Mesenchymal stem cell (in vitro differentiated cells and primary cell): ENCODE measurements at regions not wholly inside any gene's neighbourhood (a gene's known extent, or its start where the extent isn't known, plus 50 kb on each side); places are given as distances from the start of the nearest gene placed in this dataset.

Source experiments
- DNase-seq: peaks from one replicate; pipeline ENCODE4 v3.0.0-alpha.2; 2013
- H2AFZ ChIP-seq: one replicate; pipeline ENCODE4 v1.6.1; 2013; ENCODE audit warnings: low read depth, mild to moderate bottlenecking, control low read depth, inconsistent platforms, low read length, moderate library complexity
- H2AK5ac ChIP-seq: 2 replicates; pipeline ENCODE4 v1.6.1; 2013; ENCODE audit warnings: low read length, moderate library complexity, mild to moderate bottlenecking, inconsistent platforms; ENCODE audit not compliant: severe bottlenecking
- H2BK120ac ChIP-seq: one replicate; pipeline ENCODE4 v1.6.1; 2013; ENCODE audit warnings: low read depth, mild to moderate bottlenecking, inconsistent platforms, low read length, moderate library complexity
- H2BK12ac ChIP-seq, 2 experiments: one replicate each; pipeline ENCODE4 v1.6.1; 2013; ENCODE audit warnings: inconsistent platforms in 2 of 2, low read length in 2 of 2, mild to moderate bottlenecking in 2 of 2, moderate library complexity in 2 of 2, control low read depth in 1 of 2
- H2BK15ac ChIP-seq: one replicate; pipeline ENCODE4 v1.6.1; 2013; ENCODE audit warnings: mild to moderate bottlenecking, low read depth, inconsistent platforms; ENCODE audit not compliant: poor library complexity, severe bottlenecking
- H2BK5ac ChIP-seq: 2 replicates; pipeline ENCODE4 v1.6.1; 2013; ENCODE audit warnings: low read depth, mild to moderate bottlenecking, low read length, control low read depth, inconsistent platforms; ENCODE audit not compliant: poor library complexity, severe bottlenecking
- H3K14ac ChIP-seq, 2 experiments: one replicate each; pipeline ENCODE4 v1.6.1; 2013; ENCODE audit warnings: inconsistent platforms in 2 of 2, low read length in 2 of 2, control low read depth in 1 of 2, mild to moderate bottlenecking in 1 of 2, moderate library complexity in 1 of 2
- H3K18ac ChIP-seq, 2 experiments: one replicate each; pipeline ENCODE4 v1.6.1; 2013; ENCODE audit warnings: inconsistent platforms in 2 of 2, low read length in 2 of 2, control low read depth in 1 of 2, low read depth in 1 of 2, mild to moderate bottlenecking in 1 of 2
- H3K23ac ChIP-seq, 2 experiments: one replicate each; pipeline ENCODE4 v1.6.1; 2013; ENCODE audit warnings: inconsistent platforms in 2 of 2, low read length in 2 of 2, mild to moderate bottlenecking in 2 of 2, moderate library complexity in 2 of 2, control low read depth in 1 of 2
- H3K27ac ChIP-seq: 2 replicates; pipeline ENCODE4 v1.5.1; 2013; ENCODE audit warnings: mild to moderate bottlenecking, moderate library complexity, low read length, control low read depth, inconsistent platforms; ENCODE audit not compliant: poor library complexity, severe bottlenecking
- H3K27me3 ChIP-seq, 2 experiments: 2 replicates each; pipeline versions ENCODE4 v1.6.1 to v1.7.0; 2013; ENCODE audit warnings: low read length in 2 of 2, mild to moderate bottlenecking in 2 of 2, moderate library complexity in 2 of 2, control low read depth in 1 of 2, inconsistent platforms in 1 of 2; ENCODE audit not compliant: control insufficient read depth in 1 of 2, insufficient read depth in 1 of 2
- H3K36me3 ChIP-seq, 2 experiments: 2 replicates each; pipeline versions ENCODE4 v1.6.1 to v1.7.0; 2013; ENCODE audit warnings: low read length in 2 of 2, control low read depth in 1 of 2, inconsistent platforms in 1 of 2, low read depth in 1 of 2, mild to moderate bottlenecking in 1 of 2; ENCODE audit not compliant: insufficient read depth in 2 of 2, control insufficient read depth in 1 of 2
- H3K4ac ChIP-seq, 2 experiments: one replicate each; pipeline ENCODE4 v1.6.1; 2013; ENCODE audit warnings: inconsistent platforms in 2 of 2, low read length in 2 of 2, mild to moderate bottlenecking in 2 of 2, moderate library complexity in 2 of 2, control low read depth in 1 of 2, low read depth in 1 of 2
- H3K4me1 ChIP-seq: 2 replicates; pipeline ENCODE4 v1.6.1; 2013; ENCODE audit warnings: low read depth, low read length, control low read depth; ENCODE audit not compliant: control insufficient read depth, insufficient read depth
- H3K4me2 ChIP-seq: 2 replicates; pipeline ENCODE4 v1.6.1; 2013; ENCODE audit warnings: low read length, mild to moderate bottlenecking, inconsistent platforms; ENCODE audit not compliant: poor library complexity, severe bottlenecking
- H3K4me3 ChIP-seq, 2 experiments: 2 replicates each; pipeline versions ENCODE4 v1.5.1 to v1.7.0; 2013; ENCODE audit warnings: low read length in 2 of 2, mild to moderate bottlenecking in 2 of 2, control low read depth in 1 of 2, low read depth in 1 of 2; ENCODE audit not compliant: insufficient read depth in 1 of 2
- H3K79me1 ChIP-seq: replicated peaks from 2 replicates; pipeline ENCODE4 v1.6.1; 2013; ENCODE audit warnings: mild to moderate bottlenecking, control low read depth, low read length, inconsistent platforms; ENCODE audit not compliant: poor library complexity, severe bottlenecking
- H3K9ac ChIP-seq: 2 replicates; pipeline ENCODE4 v1.7.0; 2013; ENCODE audit warnings: mild to moderate bottlenecking, low read length, moderate library complexity
- H3K9me3 ChIP-seq: 2 replicates; pipeline ENCODE4 v1.7.0; 2013; ENCODE audit warnings: mild to moderate bottlenecking, low read length; ENCODE audit not compliant: control insufficient read depth
- H4K8ac ChIP-seq: one replicate; pipeline ENCODE4 v1.6.1; 2013; ENCODE audit warnings: inconsistent platforms, mild to moderate bottlenecking, low read length, moderate library complexity
- H4K91ac ChIP-seq: one replicate; pipeline ENCODE4 v1.6.1; 2013; ENCODE audit warnings: mild to moderate bottlenecking, low read length, inconsistent platforms
- WGBS: methylation state at CpG from one replicate; pipeline ENCODE4 v1.1.7; 2013; ENCODE audit warnings: mixed read lengths; 5-methylcytosine and 5-hydroxymethylcytosine counted together

- no peak overlapping the region for H4K91ac ChIP-seq
- H2AFZ ChIP-seq = peak overlapping the region; percentile 10
- H3K4me1 ChIP-seq = no peaks in the 10 kb centered on the region
- peak overlapping the region in 1 of 2 experiments; percentile 39 for H3K4ac ChIP-seq
- H2BK5ac ChIP-seq = no peak overlapping the region
- no peak overlapping the region for H3K4me3 ChIP-seq
- H3K27ac ChIP-seq = no peak overlapping the region
- no peak overlapping the region for H4K8ac ChIP-seq
- H3K79me1 ChIP-seq = no peaks in the 10 kb centered on the region
- peak overlapping the region in 1 of 2 experiments; percentile 38 for H3K18ac ChIP-seq
- H3K36me3 ChIP-seq = no peaks in the 10 kb centered on the region
- no peak overlapping the region for H2BK120ac ChIP-seq
- H2BK12ac ChIP-seq = peak overlapping the region in 1 of 2 experiments; percentile 43
- no peak overlapping the region for H3K4me2 ChIP-seq
- no peak overlapping the region for H3K14ac ChIP-seq
- no peak overlapping the region for H3K9ac ChIP-seq
- H3K9me3 ChIP-seq = peaks cover 6% of the 10 kb centered on the region
- H3K23ac ChIP-seq = no peak overlapping the region
- WGBS = 82% methylated on average over 5 of the region's 5 CpGs
- no peak overlapping the region for H2BK15ac ChIP-seq
- no peaks in the 10 kb centered on the region for H3K27me3 ChIP-seq
- no peak for DNase-seq
- no peak overlapping the region for H2AK5ac ChIP-seq
These were observed 181.7 kb upstream of the GAS1 start for GRCh38 chr9:87128844-87129493.

- Histone ChIP-seq H3K23ac (no peak overlapping the region), H3K9ac (no peak overlapping the region), H3K36me3 (no peaks in the 10 kb centered on the region), H2BK15ac (no peak overlapping the region), H3K79me1 (no peaks in the 10 kb centered on the region), H3K4ac (no peak overlapping the region), H3K4me1 (no peaks in the 10 kb centered on the region), H4K91ac (no peak overlapping the region), H2AK5ac (no peak overlapping the region), H3K9me3 (peaks cover 6% of the 10 kb centered on the region), H2AFZ (no peak overlapping the region), H4K8ac (no peak overlapping the region), H3K27me3 (no peaks in the 10 kb centered on the region), H3K4me3 (no peak overlapping the region), H3K27ac (no peak overlapping the region), H2BK5ac (no peak overlapping the region), H3K4me2 (no peak overlapping the region), H3K14ac (no peak overlapping the region), H2BK120ac (no peak overlapping the region), H3K18ac (no peak overlapping the region), H2BK12ac (no peak overlapping the region)
- DNase-seq = no peak
- WGBS = 80% methylated on average over 2 of the region's 2 CpGs
These were observed 187.8 kb upstream of the GAS1 start for GRCh38 chr9:87135074-87135473.

GRCh38 chr9:87137718-87138117 lies 190.4 kb upstream of the GAS1 start:
- 49% methylated on average over 4 of the region's 4 CpGs for WGBS

GRCh38 chr9:87138128-87139040 lies 191.1 kb upstream of the GAS1 start:
- Histone ChIP-seq H3K4ac (no peak overlapping the region), H3K4me2 (no peak overlapping the region), H3K27ac (no peak overlapping the region), H2BK12ac (no peak overlapping the region), H2BK15ac (no peak overlapping the region), H2AK5ac (no peak overlapping the region), H3K18ac (no peak overlapping the region), H3K9ac (no peak overlapping the region), H3K36me3 (no peaks in the 10 kb centered on the region), H3K23ac (no peak overlapping the region), H2AFZ (no peak overlapping the region), H3K4me1 (no peaks in the 10 kb centered on the region), H4K91ac (no peak overlapping the region), H4K8ac (no peak overlapping the region), H3K79me1 (no peaks in the 10 kb centered on the region), H3K27me3 (no peaks in the 10 kb centered on the region), H2BK120ac (no peak overlapping the region), H3K14ac (no peak overlapping the region), H3K9me3 (no peaks in the 10 kb centered on the region), H2BK5ac (no peak overlapping the region), H3K4me3 (no peak overlapping the region)
- no CpG with 5 or more reads among the region's 1 CpG for WGBS
- no peak for DNase-seq

More at GRCh38 chr9:87137718-87138117, 190.4 kb upstream of the GAS1 start:
- no peak overlapping the region for H3K27ac ChIP-seq
- no peak overlapping the region for H2BK12ac ChIP-seq
- no peak overlapping the region for H4K91ac ChIP-seq
- no peak overlapping the region for H2AFZ ChIP-seq
- no peak overlapping the region for H2BK5ac ChIP-seq
- DNase-seq = no peak
- no peak overlapping the region for H3K18ac ChIP-seq
- no peak overlapping the region for H2AK5ac ChIP-seq
- no peaks in the 10 kb centered on the region for H3K4me1 ChIP-seq
- H3K4ac ChIP-seq = no peak overlapping the region
- H3K36me3 ChIP-seq = no peaks in the 10 kb centered on the region
- H3K4me2 ChIP-seq = no peak overlapping the region
- no peak overlapping the region for H3K14ac ChIP-seq
- H3K27me3 ChIP-seq = no peaks in the 10 kb centered on the region
- no peak overlapping the region for H3K23ac ChIP-seq
- no peak overlapping the region for H3K9ac ChIP-seq
- no peak overlapping the region for H2BK15ac ChIP-seq
- no peaks in the 10 kb centered on the region for H3K79me1 ChIP-seq
- no peak overlapping the region for H4K8ac ChIP-seq
- H3K4me3 ChIP-seq = no peak overlapping the region
- H2BK120ac ChIP-seq = no peak overlapping the region
- no peaks in the 10 kb centered on the region for H3K9me3 ChIP-seq
